ENCODE measurements at regions not wholly inside any gene's neighbourhood (a gene's known extent, or its start where the extent isn't known, plus 50 kb on each side); places are given as distances from the start of the nearest gene placed in this dataset.

DNA sequence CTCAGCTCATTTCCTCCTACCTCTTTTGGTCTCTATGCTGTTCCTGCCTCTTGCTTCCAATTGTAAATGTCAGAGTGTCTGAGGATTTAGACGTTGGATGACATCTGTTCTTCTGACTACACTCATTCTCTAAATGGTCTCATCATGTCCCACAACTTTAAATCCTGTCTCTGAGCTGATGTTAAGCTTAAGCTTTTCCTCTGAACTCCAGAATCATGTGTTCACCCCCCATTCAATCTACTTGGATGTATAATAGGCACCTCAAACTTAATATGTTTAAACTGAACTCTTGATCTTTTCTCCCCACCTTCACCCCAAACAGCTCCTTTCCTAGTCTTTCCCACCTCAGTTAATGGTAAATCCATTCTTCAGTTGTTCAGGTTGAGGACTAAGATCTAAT is 433.6 kb downstream of the CSNK1G3 start:
- Histone ChIP-seq H3K9me3 (ENCODE audit: low read length) (peaks cover 6% of the 10 kb centered on the region), H3K27me3 (ENCODE audit: control insufficient read depth in 1 of 2, insufficient read depth in 2 of 2, low read length in 2 of 2) (no peaks in the 10 kb centered on the region), H3K79me2 (ENCODE audit: insufficient read depth, low read length) (no peaks in the 10 kb centered on the region), H3K4me3 (replicated peaks in 1 of 3; ENCODE audit: insufficient read depth in 1 of 3, low read depth in 2 of 3, low read length in 3 of 3) (no peak overlapping the region), H3K36me3 (replicated peaks in 1 of 2; ENCODE audit: control insufficient read depth in 1 of 2, insufficient read depth in 2 of 2, low read length in 2 of 2) (no peaks in the 10 kb centered on the region), H3K9ac (ENCODE audit: insufficient read depth, low read depth, low read length) (no peak overlapping the region), H3K4me2 (ENCODE audit: low read depth, low read length) (no peak overlapping the region), H3K27ac (ENCODE audit: extremely low read length, insufficient read depth, low read length) (no peak overlapping the region), H3K4me1 (ENCODE audit: insufficient read depth, low read length) (no peaks in the 10 kb centered on the region), H2AFZ (ENCODE audit: low read length) (no peak overlapping the region), H4K20me1 (ENCODE audit: insufficient read depth, low read length) (no peaks in the 10 kb centered on the region)
- ATAC-seq, result no peak
- no peak for TF ChIP-seq ETV6 (CRISPR knock-in tag; conservative IDR thresholded peaks at IDR 0.05)
- TF ChIP-seq ZNF747 (CRISPR knock-in tag; IDR thresholded peaks at IDR 0.05; ENCODE audit: borderline replicate concordance), result no peak
- no peak for TF ChIP-seq KAT8 (CRISPR knock-in tag; IDR thresholded peaks at IDR 0.05)
- TF ChIP-seq, protein P1, sequence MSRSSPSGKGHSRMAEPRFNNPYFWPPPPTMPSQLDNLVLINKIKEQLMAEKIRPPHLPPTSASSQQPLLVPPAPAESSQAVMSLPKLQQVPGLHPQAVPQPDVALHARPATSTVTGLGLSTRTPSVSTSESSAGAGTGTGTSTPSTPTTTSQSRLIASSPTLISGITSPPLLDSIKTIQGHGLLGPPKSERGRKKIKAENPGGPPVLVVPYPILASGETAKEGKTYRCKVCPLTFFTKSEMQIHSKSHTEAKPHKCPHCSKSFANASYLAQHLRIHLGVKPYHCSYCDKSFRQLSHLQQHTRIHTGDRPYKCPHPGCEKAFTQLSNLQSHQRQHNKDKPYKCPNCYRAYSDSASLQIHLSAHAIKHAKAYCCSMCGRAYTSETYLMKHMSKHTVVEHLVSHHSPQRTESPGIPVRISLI (CRISPR knock-in tag; IDR thresholded peaks at IDR 0.05; ENCODE audit: borderline replicate concordance), result no peak
- 4% methylated on average over 1 of the region's 1 CpG for WGBS (ENCODE audit: low lambda C conversion rate)
- intact Hi-C loops (cut with micrococcal nuclease; ENCODE audit: unreplicated experiment) (no loop called here), in situ Hi-C loops (cut with HindIII; ENCODE audit: extremely low pct_ligation_motif_present, low pct_unique_long_range_greater_than_20kb) (no loop called here)
- no peak for DNase-seq (ENCODE audit: low spot score)
- ChIA-PET CTCF (ENCODE audit: low intra/inter-chr PET ratio, low total read pairs) (no interaction called here), POLR2A (no interaction called here)
- BruUV-seq (replicated peaks), result no TSS peak
- FAIRE-seq, result no peak

GRCh38 chr5:123943151-123943550 is 431.2 kb downstream of the CSNK1G3 start:
- Histone ChIP-seq H3K4me1 (ENCODE audit: insufficient read depth, low read length) (no peaks in the 10 kb centered on the region), H3K36me3 (replicated peaks in 1 of 2; ENCODE audit: control insufficient read depth in 1 of 2, insufficient read depth in 2 of 2, low read length in 2 of 2) (no peaks in the 10 kb centered on the region), H3K4me3 (replicated peaks in 1 of 3; ENCODE audit: insufficient read depth in 1 of 3, low read depth in 2 of 3, low read length in 3 of 3) (no peak overlapping the region), H3K27ac (ENCODE audit: extremely low read length, insufficient read depth, low read length) (no peak overlapping the region), H3K4me2 (ENCODE audit: low read depth, low read length) (no peak overlapping the region), H3K9ac (ENCODE audit: insufficient read depth, low read depth, low read length) (no peak overlapping the region), H3K27me3 (ENCODE audit: control insufficient read depth in 1 of 2, insufficient read depth in 2 of 2, low read length in 2 of 2) (no peaks in the 10 kb centered on the region), H3K9me3 (ENCODE audit: low read length) (peaks cover 6% of the 10 kb centered on the region), H4K20me1 (ENCODE audit: insufficient read depth, low read length) (no peaks in the 10 kb centered on the region), H2AFZ (ENCODE audit: low read length) (no peak overlapping the region), H3K79me2 (ENCODE audit: insufficient read depth, low read length) (no peaks in the 10 kb centered on the region)
- in situ Hi-C loops (cut with HindIII; ENCODE audit: extremely low pct_ligation_motif_present, low pct_unique_long_range_greater_than_20kb), result no loop called here
- DNase-seq (ENCODE audit: low spot score) (no peak), ATAC-seq (no peak), FAIRE-seq (no peak)
- CTCF ChIA-PET (ENCODE audit: low intra/inter-chr PET ratio, low total read pairs), result no interaction called here
- no TSS peak for BruUV-seq (replicated peaks)
- intact Hi-C loops (cut with micrococcal nuclease; ENCODE audit: unreplicated experiment), result no loop called here
- POLR2A ChIA-PET, result no interaction called here
- TF ChIP-seq FOXP1 (IDR thresholded peaks at IDR 0.05) (no peak), FOXP1 (CRISPR knock-in tag; IDR thresholded peaks at IDR 0.05) (no peak), ISL2 (CRISPR knock-in tag; IDR thresholded peaks at IDR 0.05) (no peak), IKZF4 (CRISPR knock-in tag; IDR thresholded peaks at IDR 0.05; ENCODE audit: borderline replicate concordance, low read depth, not compliant biosample characterization) (no peak), ZBTB34 (CRISPR knock-in tag; IDR thresholded peaks at IDR 0.05) (no peak), CREBL2 (CRISPR knock-in tag; IDR thresholded peaks at IDR 0.05; ENCODE audit: borderline replicate concordance) (no peak), MLX (CRISPR knock-in tag; IDR thresholded peaks at IDR 0.05) (no peak), ARNT (IDR thresholded peaks at IDR 0.05) (no peak), ZFP82 (CRISPR knock-in tag; IDR thresholded peaks at IDR 0.05; ENCODE audit: borderline replicate concordance) (no peak), ZFP41 (CRISPR knock-in tag; IDR thresholded peaks at IDR 0.05; ENCODE audit: borderline replicate concordance) (no peak), TARDBP (CRISPR knock-in tag; IDR thresholded peaks at IDR 0.05) (no peak), HNRNPH1 (optimal IDR thresholded peaks at IDR 0.05; ENCODE audit: low read depth, low read length) (no peak), ZNF841 (CRISPR knock-in tag; IDR thresholded peaks at IDR 0.05; ENCODE audit: borderline replicate concordance) (no peak), SIX1 (CRISPR knock-in tag; IDR thresholded peaks at IDR 0.05; ENCODE audit: borderline replicate concordance) (no peak)
